Stimulated activated naive CD8-positive, alpha-beta T cell treated with anti-CD3 and anti-CD28 coated beads, Interleukin-15, Interleukin-2, amounts not matched to agents 100 ng/mL and 50 ng/mL, for 24 hours (primary cell): ENCODE measurements at regions not wholly inside any gene's neighbourhood (a gene's known extent, or its start where the extent isn't known, plus 50 kb on each side); places are given as distances from the start of the nearest gene placed in this dataset.
A peak's percentile ranks its signal among the peaks of the same experiment; 100 is the strongest.
"Not testable (repeated sequence)": the region's sequence is repeated elsewhere in the genome, so short reads cannot be mapped to it uniquely, and the experiment has no call there.

Source experiments
- H3K27ac Mint-ChIP-seq: one replicate; pipeline ENCODE4 v1.8.0; 2021; ENCODE audit warnings: mild to moderate bottlenecking, mixed read lengths
- H3K27me3 Mint-ChIP-seq: one replicate; pipeline ENCODE4 v1.8.0; 2021; ENCODE audit warnings: mixed read lengths
- H3K36me3 Mint-ChIP-seq: one replicate; pipeline ENCODE4 v1.8.0; 2021; ENCODE audit warnings: low read depth, mixed read lengths
- H3K4me1 Mint-ChIP-seq: one replicate; pipeline ENCODE4 v1.8.0; 2021; ENCODE audit warnings: low read depth, mixed read lengths
- H3K4me3 Mint-ChIP-seq: one replicate; pipeline ENCODE4 v1.8.0; 2021; ENCODE audit warnings: mild to moderate bottlenecking, mixed read lengths
- H3K9me3 Mint-ChIP-seq: one replicate; pipeline ENCODE4 v1.8.0; 2021; ENCODE audit warnings: mixed read lengths

- Mint-ChIP-seq H3K27ac (no peak overlapping the region), H3K9me3 (peaks cover 26% of the 10 kb centered on the region), H3K36me3 (no peaks in the 10 kb centered on the region), H3K4me3 (no peak overlapping the region), H3K4me1 (no peaks in the 10 kb centered on the region), H3K27me3 (peaks cover 25% of the 10 kb centered on the region)
Observed at GRCh38 chr12:65707051-65707450, 117.2 kb upstream of the HMGA2 start.

GRCh38 chr12:65712260-65713004 is 111.9 kb upstream of the HMGA2 start:
- Mint-ChIP-seq H3K27ac (no peak overlapping the region), H3K27me3 (peaks cover 32% of the 10 kb centered on the region), H3K9me3 (no peaks in the 10 kb centered on the region)

DNA sequence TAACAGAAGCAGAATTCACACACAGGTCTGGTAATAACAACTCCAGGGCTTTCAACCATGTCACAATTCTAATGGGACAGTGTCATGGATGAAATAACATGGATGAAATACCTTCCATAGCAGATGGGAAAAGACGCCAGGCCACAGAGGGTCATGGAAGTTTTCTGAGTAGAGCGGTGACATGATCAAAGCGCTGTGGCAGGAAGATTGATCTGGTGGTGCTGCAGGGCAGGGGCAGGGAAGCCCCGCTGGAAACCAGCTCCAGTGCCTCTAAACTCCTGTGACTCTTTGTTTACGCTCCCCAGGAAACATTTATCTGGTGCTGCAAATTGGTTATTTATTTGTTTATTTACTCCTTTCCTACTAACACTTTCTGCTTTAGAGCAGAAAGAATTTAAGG is 108.3 kb upstream of the HMGA2 start:
- H3K9me3 Mint-ChIP-seq: no peaks in the 10 kb centered on the region
- no peak overlapping the region for H3K27ac Mint-ChIP-seq
- no peaks in the 10 kb centered on the region for H3K36me3 Mint-ChIP-seq
- peaks cover 36% of the 10 kb centered on the region for H3K27me3 Mint-ChIP-seq
- H3K4me1 Mint-ChIP-seq: no peaks in the 10 kb centered on the region
- no peak overlapping the region for H3K4me3 Mint-ChIP-seq

More at GRCh38 chr12:65712260-65713004, 111.9 kb upstream of the HMGA2 start:
- no peaks in the 10 kb centered on the region for H3K36me3 Mint-ChIP-seq
- no peaks in the 10 kb centered on the region for H3K4me1 Mint-ChIP-seq
- H3K4me3 Mint-ChIP-seq: no peak overlapping the region

- Mint-ChIP-seq H3K4me1 (no peaks in the 10 kb centered on the region), H3K9me3 (no peaks in the 10 kb centered on the region), H3K4me3 (no peak overlapping the region), H3K36me3 (no peaks in the 10 kb centered on the region), H3K27me3 (peaks cover 43% of the 10 kb centered on the region), H3K27ac (no peak overlapping the region)
Observed at GRCh38 chr12:65720136-65721130, 103.8 kb upstream of the HMGA2 start.

- Mint-ChIP-seq H3K4me3 (no peak overlapping the region), H3K9me3 (no peaks in the 10 kb centered on the region), H3K4me1 (no peaks in the 10 kb centered on the region), H3K27me3 (peaks cover 46% of the 10 kb centered on the region), H3K27ac (no peak overlapping the region), H3K36me3 (no peaks in the 10 kb centered on the region)
Observed at GRCh38 chr12:65721541-65722190, 102.6 kb upstream of the HMGA2 start.

DNA sequence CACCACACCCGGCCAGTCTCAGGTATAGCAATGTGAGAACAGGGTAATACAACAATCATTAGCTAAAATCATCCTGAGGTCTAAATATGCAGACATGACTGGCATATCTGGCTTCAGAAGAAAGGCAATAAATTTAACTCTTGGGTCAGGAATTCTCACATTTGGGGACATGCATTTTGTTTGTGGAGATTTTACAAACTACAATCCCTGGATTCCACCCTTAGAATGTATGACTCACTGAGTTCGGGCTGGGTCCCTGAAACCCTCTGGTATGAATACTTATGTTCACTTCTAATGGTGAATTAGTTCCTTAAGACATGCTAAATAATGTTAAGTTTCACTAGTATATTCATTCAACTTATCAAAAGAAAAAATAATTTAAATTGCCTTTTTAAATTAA is 98.9 kb upstream of the HMGA2 start:
- peaks cover 3% of the 10 kb centered on the region for H3K9me3 Mint-ChIP-seq
- H3K27ac Mint-ChIP-seq: no peak overlapping the region
- peaks cover 8% of the 10 kb centered on the region for H3K4me1 Mint-ChIP-seq
- H3K4me3 Mint-ChIP-seq: no peak overlapping the region
- no peaks in the 10 kb centered on the region for H3K36me3 Mint-ChIP-seq
- H3K27me3 Mint-ChIP-seq: peaks cover 69% of the 10 kb centered on the region

DNA sequence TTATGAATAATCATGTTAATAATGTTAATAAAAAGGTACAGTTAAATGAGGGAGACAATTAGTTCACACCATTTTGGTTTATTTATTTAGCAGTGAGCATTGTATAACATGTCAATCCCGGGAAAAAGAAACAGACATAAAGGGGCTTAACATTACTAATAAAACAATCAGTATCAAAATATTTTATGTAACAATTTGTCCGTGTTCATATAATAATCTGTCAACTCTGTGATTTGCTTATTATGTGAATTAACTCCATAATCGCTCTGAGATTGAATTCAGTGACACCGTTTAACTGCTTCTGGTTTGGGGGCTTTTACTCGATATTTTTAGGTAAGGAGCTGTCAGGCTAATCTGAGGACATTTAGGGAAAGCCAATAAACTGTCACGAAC is 95.8 kb upstream of the HMGA2 start:
- H3K4me1 Mint-ChIP-seq: peaks cover 8% of the 10 kb centered on the region
- peak overlapping the region; percentile 26 for H3K4me3 Mint-ChIP-seq
- peaks cover 67% of the 10 kb centered on the region for H3K27me3 Mint-ChIP-seq
- no peaks in the 10 kb centered on the region for H3K36me3 Mint-ChIP-seq
- H3K9me3 Mint-ChIP-seq: peaks cover 3% of the 10 kb centered on the region
- H3K27ac Mint-ChIP-seq: no peak overlapping the region

DNA sequence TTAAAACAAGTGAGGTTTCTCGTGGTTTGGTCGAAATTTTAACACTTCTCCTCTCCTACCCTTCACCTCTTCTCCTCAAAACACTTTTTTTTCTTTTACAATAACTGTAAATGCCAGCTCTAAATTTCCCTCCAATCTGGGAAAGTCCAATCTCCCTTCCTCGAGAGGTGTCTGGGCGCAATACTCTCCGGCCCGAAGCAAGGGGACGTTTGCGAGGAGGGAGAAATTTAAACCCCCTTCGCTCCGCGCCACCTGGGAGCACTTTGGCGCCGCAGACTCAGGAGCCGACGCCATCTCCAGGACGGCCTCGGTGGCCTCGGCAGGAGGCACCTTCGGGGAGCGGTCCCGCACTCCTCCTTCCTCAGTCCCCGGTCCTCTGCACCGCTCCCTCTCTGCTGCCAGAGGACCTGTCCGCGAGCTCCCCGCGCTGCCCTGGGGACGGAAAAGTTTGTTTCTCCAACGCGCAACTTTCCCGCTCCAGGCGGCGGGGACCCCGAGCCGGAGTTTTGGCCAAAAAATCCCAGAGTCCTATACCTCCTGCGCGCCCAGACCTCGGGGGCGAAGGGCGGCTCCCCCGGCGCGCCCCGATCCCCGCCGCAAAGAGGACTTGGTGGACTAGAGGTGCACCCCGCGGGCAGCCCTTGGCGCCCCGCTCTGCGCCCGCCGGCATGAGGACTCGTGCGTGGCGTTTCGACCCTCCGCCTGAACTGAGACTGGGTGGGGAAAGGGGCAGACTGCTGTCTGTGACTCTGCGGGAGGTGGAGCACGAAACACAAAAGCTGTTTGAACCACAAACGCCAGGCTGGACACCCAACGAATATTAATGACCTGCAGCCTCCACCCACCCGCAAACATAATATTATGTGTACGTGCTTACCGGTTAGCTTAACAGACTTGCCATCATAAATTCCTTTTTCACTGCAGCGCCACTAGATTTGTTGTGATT is 95.2 kb upstream of the HMGA2 start:
- Mint-ChIP-seq H3K9me3 (peaks cover 3% of the 10 kb centered on the region), H3K27ac (no peak overlapping the region), H3K4me3 (peak overlapping the region; percentile 26), H3K36me3 (no peaks in the 10 kb centered on the region), H3K27me3 (peaks cover 67% of the 10 kb centered on the region), H3K4me1 (peaks cover 8% of the 10 kb centered on the region)

DNA sequence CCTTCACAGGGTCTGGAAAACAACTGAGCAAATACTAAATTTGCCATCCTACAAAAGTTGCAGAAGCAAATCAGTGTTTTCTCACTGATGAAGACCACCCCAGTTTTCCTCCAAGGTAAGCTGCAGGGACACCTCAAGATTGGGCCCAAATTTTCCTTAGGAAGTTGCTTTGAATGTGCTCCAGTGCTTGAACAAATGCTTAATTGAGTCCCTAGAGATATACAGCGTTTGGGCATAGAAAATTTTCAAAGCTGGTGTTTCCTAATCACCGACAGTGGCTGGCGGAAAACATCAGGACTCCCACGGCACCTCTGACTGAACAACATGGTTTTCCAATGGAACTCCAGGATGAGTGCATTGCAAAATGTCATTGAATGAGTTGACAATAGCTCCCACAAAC is 92.5 kb upstream of the HMGA2 start:
- peaks cover 67% of the 10 kb centered on the region for H3K27me3 Mint-ChIP-seq
- peaks cover 8% of the 10 kb centered on the region for H3K4me1 Mint-ChIP-seq
- H3K27ac Mint-ChIP-seq: no peak overlapping the region
- H3K4me3 Mint-ChIP-seq: no peak overlapping the region
- H3K9me3 Mint-ChIP-seq: peaks cover 7% of the 10 kb centered on the region
- no peaks in the 10 kb centered on the region for H3K36me3 Mint-ChIP-seq

GRCh38 chr12:65733643-65734042 is 90.6 kb upstream of the HMGA2 start:
- peaks cover 55% of the 10 kb centered on the region for H3K27me3 Mint-ChIP-seq
- not testable (repeated sequence) for H3K27ac Mint-ChIP-seq

DNA sequence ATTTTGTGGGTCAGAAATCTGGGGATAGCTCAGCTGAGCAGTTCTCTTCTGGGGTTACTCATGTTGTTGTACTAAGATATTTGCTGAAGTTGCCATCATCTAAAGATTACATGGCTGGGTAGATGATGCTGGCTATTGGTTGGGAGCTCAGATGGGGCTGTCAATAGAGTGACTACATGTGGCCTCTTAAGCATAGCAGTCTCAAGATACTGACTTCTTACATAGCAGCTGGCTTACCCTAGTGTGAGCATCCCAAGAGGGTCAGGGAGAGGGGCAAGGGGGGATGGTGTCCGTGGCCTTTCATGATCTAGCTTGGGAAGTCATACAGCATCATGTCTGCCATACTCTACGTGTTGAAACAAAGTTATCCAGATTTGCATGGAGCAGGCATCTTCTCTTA is 90.1 kb upstream of the HMGA2 start:
- Mint-ChIP-seq H3K36me3 (no peaks in the 10 kb centered on the region), H3K27ac (no peak overlapping the region), H3K4me1 (no peaks in the 10 kb centered on the region), H3K9me3 (peaks cover 10% of the 10 kb centered on the region), H3K27me3 (peaks cover 52% of the 10 kb centered on the region), H3K4me3 (no peak overlapping the region)

More at GRCh38 chr12:65733643-65734042, 90.6 kb upstream of the HMGA2 start:
- peaks cover 10% of the 10 kb centered on the region for H3K9me3 Mint-ChIP-seq
- not testable (repeated sequence) for H3K4me1 Mint-ChIP-seq, H3K4me3 Mint-ChIP-seq, H3K36me3 Mint-ChIP-seq

- Mint-ChIP-seq H3K4me3 (no peak overlapping the region), H3K9me3 (peaks cover 7% of the 10 kb centered on the region)
Observed at GRCh38 chr12:65739606-65740005, 84.7 kb upstream of the HMGA2 start.

DNA sequence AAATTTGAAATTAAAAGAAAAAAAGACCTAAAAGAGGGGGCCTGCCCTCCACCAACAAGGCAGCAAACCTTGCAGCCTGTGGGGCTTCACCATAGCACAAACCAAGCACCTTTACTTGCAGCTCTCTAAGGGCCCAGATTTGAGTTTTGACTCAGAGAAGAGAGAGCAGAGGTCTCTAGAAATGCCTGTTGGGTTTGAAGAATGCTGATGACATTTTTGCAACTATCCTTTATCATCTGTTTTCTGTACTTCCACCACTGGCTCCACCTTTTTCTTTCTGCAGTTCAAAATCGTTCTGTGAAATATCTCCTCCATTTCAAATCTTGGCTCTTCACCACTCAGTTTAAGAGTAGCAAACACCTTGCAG is 83.8 kb upstream of the HMGA2 start:
- Mint-ChIP-seq H3K27ac (no peak overlapping the region), H3K4me3 (peak overlapping the region; percentile 70), H3K36me3 (no peaks in the 10 kb centered on the region), H3K4me1 (peaks cover 13% of the 10 kb centered on the region), H3K27me3 (peaks cover 47% of the 10 kb centered on the region), H3K9me3 (peaks cover 7% of the 10 kb centered on the region)

More at GRCh38 chr12:65739606-65740005, 84.7 kb upstream of the HMGA2 start:
- H3K36me3 Mint-ChIP-seq: no peaks in the 10 kb centered on the region
- H3K4me1 Mint-ChIP-seq: peaks cover 13% of the 10 kb centered on the region
- H3K27ac Mint-ChIP-seq: no peak overlapping the region
- H3K27me3 Mint-ChIP-seq: peaks cover 44% of the 10 kb centered on the region
